Gastroesophageal sphincter (tissue), 3 donors: ENCODE measurements at regions not wholly inside any gene's neighbourhood (a gene's known extent, or its start where the extent isn't known, plus 50 kb on each side); places are given as distances from the start of the nearest gene placed in this dataset.

Source experiments
- POLR2A ChIP-seq, 2 donors: fragments of 450-650 bp; IDR thresholded peaks; one replicate each; pipeline ENCODE4 v1.6.1; 2017; ENCODE audit warnings: antibody characterized with exemption in 2 of 2, mild to moderate bottlenecking in 2 of 2, moderate library complexity in 1 of 2
- POLR2AphosphoS5 ChIP-seq: sonication (generic); formaldehyde crosslinking; IDR thresholded peaks from one replicate; pipeline ENCODE4 v1.6.1; 2017; ENCODE audit warnings: antibody characterized with exemption
- TF ChIP-seq, protein P1 (sequence below), 4 experiments: fragments of 200-600 bp in 2 of 4; fragments of 450-650 bp in 2 of 4; sonication (generic) in 1 of 4; IDR thresholded peaks; one replicate each; pipeline ENCODE4 v1.5.1; 2017 to 2019; ENCODE audit warnings: antibody characterized with exemption in 4 of 4, mild to moderate bottlenecking in 2 of 4, moderate library complexity in 2 of 4

- TF ChIP-seq POLR2AphosphoS5 (peak; percentile 75), POLR2A (IDR thresholded peaks at IDR 0.05) (peak in 1 of 2 donors; percentile 20)
- TF ChIP-seq, protein P1, sequence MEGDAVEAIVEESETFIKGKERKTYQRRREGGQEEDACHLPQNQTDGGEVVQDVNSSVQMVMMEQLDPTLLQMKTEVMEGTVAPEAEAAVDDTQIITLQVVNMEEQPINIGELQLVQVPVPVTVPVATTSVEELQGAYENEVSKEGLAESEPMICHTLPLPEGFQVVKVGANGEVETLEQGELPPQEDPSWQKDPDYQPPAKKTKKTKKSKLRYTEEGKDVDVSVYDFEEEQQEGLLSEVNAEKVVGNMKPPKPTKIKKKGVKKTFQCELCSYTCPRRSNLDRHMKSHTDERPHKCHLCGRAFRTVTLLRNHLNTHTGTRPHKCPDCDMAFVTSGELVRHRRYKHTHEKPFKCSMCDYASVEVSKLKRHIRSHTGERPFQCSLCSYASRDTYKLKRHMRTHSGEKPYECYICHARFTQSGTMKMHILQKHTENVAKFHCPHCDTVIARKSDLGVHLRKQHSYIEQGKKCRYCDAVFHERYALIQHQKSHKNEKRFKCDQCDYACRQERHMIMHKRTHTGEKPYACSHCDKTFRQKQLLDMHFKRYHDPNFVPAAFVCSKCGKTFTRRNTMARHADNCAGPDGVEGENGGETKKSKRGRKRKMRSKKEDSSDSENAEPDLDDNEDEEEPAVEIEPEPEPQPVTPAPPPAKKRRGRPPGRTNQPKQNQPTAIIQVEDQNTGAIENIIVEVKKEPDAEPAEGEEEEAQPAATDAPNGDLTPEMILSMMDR (IDR thresholded peaks at IDR 0.05): no peak
Measured at GRCh38 chr16:86303787-86304678, 206.3 kb upstream of the FOXF1 start.
